ENCODE measurements at regions not wholly inside any gene's neighbourhood (a gene's known extent, or its start where the extent isn't known, plus 50 kb on each side); places are given as distances from the start of the nearest gene placed in this dataset.
A peak's percentile ranks its signal among the peaks of the same experiment; 100 is the strongest.

DNA sequence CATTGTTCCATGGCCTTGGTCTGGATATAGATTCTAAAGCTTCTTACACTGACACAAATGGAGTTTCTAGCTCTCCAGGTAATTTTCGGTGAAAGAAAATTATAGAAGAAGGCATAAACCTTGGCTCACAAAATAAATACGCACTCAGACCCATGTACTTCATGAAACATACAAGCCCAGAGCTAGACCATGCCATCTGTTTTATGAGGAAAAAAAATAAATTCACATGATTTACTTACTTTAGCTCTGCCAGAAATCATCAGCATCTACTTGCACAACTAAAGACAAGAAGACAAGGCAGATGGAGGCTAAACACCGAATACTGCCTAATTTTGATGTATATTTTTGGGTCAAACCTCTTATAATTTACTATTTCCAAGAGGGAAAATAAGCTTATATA is 197.4 kb upstream of the KLF14 start:
- no peak for DNase-seq

DNA sequence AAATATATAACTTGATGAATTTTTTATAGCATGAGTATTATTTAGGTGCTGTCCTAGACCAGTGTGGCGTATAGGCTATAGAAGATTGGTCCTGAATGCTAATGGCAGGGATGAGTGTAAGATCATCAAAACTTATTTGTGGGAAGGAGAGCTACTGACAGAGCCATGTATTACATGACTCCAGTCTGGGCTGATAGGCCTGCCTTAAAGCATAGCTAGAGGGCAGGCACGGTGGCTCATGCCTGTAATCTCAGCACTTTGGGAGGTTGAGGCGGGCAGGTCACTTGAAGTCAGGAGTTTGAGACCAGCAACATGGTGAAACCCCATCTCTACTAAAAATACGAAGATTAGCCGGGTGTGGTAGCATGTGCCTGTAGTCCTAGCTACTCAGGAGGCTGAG is 198.1 kb upstream of the KLF14 start:
- no peak for DNase-seq

DNA sequence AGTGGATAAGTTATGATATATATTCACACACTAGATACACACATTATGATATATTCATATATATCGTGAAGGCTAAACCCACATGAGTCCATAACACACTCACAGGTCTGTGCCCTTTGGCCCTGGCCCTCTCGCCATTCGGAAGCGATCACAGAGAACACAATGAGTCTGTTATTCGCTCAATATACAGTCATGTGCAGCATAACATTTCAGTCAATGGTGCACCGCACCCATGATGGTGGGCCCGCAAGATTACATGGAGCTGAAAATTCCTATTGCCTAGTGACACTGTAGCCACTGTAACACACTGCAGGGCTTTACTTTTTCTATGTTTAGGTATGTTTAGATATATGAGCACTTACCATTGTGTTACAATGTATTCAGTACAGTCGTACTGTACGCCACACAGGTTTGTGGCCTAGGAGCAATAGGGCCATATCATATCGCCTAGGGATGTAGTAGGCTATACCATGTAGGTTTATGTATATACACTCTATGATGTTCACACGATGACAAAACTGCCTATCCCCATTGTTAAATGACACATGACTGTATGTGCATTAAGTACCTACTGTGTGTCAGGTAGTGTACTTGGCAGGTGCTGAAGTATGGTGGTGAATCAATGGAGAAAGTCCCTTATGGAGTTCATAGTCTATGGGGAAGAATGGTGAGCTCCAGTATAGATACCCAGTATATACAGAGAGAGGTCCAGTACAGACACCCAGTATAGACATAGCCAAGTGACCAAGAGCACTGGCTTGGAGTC is 198.8 kb upstream of the KLF14 start:
- no peak for DNase-seq

DNA sequence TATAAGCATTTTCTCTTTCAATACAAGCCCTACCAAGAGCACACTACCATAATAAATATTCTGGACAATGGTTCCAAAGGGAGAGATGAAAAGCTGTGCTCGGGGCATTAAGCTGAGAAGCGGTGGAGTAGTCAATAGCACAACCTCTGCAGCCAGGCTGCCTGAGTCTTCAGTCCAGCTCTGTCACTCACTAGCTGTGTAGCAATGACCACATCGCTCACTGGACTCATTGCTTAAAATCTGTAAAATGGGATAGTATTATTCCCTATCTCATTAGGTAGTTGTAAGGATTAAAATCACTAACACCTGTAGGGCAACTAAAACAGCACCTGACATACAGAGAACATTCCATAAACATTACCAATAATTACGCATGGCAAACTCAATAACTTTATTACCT is 199.9 kb upstream of the KLF14 start:
- DNase-seq: no peak

DNA sequence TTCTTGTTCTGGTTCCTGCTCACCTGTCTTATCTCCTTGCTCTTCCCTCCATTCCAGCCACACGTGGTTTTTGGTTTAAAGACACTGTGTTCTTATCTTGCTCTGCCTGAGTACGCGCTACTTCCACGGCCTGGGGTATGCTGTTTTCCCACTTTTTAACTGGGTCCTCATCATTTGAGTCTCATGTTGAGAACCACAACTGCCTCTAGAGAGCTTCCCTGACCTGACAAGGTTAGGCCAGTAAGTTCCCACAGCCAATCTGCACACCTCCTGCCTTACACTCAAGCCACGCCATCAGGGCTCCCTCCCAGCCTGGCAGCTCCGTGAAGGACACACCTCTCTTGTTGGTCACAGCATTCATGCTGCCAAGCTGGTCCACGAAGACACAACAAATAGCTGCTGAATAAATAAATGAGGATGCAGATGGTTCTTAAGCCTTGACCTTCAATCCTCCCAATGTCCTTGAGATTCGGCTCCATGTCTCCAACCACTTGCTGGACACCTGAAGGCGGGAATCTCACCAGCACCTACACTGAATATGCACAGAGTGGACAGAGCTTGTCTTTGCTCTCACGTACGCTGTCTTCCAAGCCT is 201.7 kb upstream of the KLF14 start:
- no peak for DNase-seq

DNA sequence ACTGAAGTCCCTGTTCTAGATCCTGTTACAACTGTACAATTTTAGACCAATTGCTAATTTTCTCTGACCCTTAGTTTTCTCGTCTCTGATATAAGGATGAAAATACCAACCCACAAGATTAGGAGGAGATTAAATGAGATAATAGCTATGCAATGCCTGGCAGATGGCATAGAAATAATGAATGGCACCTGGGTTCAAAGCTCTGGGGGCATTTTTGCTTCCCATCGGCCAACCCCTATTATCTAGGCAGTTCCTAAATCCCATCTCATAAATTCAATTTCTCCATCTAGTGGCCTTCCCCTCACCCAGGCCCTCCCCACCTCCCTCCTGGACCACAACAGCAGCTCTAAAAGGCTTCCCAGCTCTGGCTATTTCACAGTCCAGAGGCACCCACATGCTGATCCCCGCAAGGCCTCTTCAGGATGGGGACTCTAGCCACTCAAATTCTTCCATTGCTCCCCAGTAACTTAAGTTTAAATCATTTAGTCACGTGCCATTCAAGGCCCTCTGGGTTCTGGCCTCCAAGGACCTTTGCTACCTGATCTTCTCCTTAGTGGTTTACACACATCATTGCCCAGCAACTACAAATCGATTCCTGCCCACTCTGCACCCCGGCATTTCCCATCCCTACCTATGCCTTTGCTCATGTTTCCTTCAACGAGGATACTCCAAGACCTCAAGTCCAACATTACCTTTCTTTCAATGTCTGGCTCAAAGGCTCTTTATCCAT is 202.4 kb upstream of the KLF14 start:
- no peak for DNase-seq

DNA sequence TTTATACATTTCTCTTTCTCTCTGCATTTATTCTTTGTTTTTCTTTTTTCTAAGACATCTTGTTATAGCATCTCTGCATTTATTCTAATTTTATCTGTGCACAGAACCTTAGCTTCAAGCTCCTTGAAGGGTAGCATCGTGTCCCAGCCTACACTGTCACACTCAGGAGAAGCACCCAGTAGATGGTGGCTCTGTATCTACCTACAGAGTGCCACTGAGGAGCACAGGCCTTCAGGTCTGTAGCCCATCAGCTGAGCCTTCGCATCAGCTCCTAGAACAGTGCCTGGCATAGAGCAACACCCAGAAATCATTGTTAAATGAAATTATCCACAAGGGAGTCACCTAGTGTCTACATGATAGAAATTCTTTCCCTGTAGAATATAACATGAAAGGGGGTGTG is 203.0 kb upstream of the KLF14 start:
- DNase-seq: no peak

DNA sequence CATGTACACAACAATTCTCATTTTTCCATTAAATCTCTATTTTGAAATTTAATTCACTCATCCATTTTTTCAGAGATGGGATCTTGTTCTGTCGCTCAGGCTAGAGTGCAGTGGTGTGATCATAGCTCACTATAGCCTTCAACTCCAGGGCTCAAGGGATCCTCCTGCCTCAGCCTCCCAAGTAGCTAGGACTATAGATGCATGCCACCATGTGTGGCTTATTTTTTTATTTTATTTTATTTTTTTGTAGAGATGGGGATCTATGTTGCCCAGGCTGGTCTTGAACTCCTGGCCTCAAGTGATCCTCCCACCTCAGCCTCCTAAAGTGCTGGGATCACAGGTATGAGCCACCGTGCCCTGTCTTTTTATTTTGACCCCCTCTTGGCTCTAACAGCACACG is 203.8 kb upstream of the KLF14 start:
- DNase-seq: no peak

DNA sequence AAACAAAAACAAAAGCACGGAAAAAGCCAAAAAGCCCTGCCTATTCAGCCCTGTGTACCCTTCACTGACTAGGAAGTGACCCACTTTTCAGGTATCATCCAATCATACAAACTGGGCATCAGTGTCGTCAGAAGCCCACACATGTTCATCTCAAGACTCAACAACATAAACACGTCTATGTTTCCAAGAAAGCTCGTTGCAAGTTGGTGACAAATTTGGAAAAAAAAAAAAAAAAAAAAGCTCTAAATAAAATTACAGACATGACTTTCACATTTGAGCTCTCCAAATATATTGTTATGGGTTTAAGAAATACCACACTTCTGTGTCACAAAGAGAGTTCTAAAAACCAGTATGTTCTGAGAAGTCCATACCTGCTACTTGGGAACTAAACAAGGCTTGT is 204.7 kb upstream of the KLF14 start:
- DNase-seq: no peak

DNA sequence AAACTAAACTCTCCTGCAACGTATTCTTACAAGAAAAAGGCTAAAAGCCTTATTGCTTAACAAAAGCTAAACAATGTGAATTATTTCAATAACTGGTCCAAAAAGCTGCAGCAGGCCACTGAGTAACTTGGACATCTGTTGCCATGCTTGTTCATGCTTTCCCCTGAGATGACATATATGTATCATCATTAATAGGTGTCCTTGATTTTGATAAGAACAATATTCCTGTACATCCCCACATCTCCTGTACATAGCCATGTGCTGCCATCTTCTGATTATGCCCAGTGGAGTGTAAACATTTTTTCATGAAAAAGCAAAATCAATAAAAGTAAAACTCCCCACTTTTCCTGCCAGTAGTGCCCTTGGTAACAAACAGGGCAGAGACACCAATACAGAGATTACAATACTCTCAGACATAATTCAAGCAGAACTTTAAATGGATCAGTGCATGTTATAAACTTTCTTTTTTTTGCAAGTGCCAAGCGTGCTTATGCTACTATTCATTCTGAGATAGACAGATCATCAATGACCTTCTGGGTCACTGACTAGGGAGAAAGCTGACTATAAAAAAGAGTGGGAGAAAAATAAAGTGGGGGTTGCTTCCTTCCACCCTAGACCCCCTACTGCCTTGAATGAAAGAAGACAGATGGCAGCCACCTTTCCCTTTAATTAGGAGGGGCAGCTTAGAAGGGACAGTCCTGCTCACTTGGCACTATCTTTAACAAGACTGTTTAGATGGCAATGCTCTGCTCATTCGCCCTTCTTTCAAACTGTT is 205.5 kb upstream of the KLF14 start:
- DNase-seq: no peak

DNA sequence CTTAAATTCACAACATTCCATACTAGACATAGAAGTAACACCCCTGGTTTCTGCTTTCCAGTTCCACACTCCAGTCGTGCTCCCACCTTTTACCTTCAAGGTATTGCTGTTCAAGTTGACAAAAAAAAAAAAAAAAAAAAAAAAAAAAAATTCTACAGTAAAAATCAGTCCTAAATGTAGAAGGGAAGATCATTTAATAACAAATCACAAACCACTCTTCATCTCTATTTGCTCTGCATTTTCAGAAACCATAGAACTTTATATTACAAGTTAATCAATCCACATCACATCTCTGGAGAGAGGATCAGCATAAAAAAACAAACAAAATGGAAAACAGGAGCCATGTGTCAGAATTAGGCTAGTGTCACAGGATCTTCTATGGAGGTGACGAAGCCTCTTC is 206.3 kb upstream of the KLF14 start:
- no peak for DNase-seq

DNA sequence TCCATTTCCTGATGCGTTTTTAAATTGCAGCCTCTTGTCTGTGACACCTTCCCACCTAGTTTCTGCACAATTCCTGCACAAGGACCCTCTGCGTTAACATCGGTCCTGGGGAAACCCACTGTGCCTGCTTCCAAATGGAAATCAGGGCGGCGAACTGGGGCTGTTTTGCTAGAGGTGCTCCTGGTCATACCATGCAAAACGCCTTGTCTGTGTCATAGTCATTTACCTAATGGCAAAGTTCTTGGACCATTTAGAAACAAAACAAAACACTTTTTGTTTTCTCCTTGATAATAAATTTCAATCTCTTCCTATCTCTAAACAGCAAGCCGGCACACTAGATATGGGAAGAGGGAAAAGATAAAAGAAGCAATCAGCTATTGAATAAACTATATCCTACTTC is 206.9 kb upstream of the KLF14 start:
- DNase-seq: no peak

DNA sequence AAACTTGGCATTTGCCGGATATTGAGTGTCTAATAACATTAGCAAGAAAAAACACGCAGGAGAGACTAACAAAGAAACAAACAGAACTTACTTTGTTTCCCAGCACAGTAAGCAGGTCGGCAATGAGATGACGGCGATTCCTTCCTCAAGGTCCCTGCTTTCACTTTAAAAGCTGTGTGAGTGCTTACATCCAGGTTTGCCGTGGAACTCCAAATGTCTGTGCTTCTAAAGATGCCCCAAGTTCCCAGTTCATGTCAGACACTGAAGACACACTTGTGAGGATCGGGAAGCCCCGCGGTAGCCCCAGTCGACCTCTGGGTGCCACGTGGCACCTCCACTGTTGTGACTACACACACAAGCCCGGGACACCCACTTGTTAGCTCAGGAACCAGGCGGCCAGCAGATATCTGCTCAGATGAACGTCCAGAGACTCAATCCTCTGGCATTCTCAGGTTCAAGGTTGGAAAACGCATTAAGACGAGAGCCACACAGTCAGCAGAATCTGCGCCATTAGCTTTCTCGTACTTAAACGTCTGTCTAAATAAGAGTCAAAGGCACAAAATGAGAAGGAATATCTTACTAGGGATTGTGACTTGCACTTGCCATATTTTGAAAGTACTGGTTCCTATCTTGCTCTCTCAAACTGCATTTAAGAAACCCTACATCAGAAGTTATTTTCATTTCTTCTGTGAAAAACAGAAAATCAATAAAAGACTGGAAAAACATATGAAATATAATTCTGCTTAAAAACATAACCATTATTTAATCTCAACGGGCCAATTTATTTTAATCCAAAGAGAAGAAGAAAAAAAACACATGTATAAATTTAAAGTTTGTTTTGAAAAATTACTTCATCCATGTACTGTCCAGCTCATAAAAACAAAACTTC is 207.6 kb upstream of the KLF14 start:
- no peak for DNase-seq

DNA sequence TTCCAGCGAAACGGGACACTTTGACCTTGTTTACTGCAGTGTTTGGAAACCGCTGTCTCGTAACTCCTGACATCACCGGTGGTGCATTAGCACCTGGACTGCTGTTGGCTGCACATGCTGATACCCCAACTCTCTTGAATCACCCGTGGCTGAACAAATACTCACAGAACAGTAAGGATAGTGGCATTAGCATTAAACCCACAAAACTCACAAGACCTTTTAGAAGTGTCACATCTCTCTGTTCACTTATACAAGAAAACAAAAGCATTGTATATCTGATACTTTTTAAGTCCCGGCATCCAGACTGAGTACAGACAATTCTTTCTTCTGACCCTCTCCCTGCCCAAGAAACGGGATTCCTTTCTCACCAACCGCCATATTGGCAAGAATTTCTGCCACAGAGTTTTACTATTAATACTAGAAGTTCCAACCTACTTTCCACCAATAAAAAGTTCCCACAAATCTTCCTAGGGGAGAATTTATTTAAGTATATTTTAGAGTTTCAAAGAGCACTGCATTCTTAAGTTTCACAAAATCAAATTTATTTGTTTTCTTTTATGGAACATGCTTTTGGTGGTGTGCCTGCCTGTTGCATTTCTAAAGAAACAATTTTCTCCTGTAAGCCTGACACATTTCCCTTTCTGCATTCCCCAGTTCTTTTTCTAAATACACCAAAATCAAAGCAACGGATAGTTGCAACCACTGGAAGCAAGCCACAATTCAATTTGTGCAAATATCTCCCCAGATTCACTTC is 208.4 kb upstream of the KLF14 start:
- DNase-seq: no peak

DNA sequence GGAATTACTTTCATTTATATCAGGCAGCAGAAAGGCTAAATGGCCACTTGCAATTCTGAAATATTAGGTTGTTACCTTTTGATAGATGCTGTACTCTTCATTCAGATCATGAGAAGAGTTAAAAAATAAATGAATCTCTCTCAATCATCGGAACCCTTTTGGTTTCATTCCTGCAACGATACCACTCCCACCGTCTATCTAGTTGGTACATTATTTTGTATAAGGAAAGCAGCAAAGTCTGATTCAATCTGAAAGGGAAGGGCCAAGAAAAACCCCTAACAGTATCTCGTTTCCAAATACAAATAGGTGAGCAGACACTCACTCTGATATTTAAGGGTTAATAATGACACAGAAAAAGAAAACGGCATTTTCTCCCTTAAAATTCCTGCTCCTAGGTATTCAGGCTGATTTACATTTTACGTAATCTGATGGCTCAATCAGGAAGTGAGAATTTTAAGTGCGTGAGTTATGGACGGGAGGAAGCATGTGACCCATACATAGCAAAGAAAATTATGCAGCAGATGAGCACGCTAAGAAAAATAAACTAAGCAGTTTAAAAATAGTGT is 209.4 kb upstream of the KLF14 start:
- DNase-seq: peak; percentile 78

DNA sequence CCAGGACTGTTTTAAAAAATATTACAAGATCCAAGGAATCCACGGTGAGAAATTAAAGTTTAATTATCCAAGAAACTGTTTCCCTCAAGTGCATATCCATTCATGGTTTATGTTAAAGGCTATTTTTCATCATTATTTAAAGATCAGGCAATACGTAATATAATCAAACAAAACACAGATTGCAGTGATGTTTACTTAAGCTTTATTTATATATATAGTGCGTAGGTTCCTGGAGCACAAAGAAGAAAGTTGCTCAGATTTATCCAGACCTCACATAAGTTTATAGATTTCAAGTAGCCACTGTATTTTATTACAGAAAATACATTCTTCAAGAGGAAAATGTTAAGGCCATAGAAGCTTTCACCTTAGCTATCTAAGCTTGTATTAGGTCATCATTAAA is 210.0 kb upstream of the KLF14 start:
- DNase-seq: no peak

DNA sequence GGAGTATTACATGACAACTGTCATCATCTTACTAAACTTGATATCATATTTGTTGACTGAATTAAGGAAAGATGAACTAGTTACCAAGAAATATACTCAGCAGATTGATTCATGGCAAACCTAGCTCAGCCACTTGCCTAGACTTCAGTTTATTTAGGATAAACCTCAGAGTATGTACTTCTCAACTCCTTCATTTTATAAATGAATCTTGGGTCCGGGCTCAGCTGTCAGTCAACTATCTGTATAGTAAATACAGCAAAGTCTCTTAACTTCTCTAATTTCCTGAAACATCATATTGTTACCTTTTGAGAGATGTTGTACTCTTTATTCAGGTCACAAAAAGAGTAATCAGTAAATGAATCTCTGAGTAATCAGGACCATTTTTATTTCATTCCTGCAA is 211.0 kb upstream of the KLF14 start:
- DNase-seq: no peak

DNA sequence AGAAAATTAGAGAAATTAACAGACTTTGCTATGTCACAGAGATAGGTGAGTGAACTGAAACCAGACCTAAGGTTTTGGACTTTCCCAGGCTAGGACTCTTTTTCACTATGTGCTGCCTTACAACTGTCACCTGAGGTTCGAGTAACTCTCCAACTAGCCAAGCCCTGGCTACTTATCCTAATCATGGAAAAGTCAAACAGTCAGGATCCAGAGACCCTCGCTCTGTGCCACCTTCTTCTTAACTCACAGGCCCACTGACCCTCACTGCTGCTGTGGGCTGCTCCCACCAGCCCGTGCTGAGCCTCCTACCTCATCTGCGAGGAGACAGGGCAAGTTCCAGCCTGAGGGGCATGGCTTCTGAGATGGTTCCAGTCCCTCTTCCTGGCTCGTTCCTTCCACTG is 211.4 kb upstream of the KLF14 start:
- no peak for DNase-seq

DNA sequence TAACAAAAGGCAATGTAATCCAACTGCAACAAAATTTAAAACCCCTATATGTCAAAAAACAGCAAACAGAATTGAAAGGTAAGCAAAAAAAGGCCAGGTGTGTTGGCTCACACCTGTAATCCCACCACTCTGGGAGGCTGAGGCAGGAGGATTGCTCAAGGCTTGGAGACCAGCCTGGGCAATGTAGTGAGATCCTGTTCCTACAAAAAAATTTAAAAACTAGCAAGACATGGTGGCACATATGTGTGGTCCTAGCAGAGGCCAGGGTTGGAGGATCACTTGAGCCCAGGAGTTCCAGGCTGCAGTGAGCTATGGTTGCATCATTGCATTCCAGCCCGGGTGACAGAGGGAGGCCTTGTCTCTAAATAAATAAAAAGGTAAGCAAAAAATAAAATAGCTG is 212.1 kb upstream of the KLF14 start:
- no peak for DNase-seq

DNA sequence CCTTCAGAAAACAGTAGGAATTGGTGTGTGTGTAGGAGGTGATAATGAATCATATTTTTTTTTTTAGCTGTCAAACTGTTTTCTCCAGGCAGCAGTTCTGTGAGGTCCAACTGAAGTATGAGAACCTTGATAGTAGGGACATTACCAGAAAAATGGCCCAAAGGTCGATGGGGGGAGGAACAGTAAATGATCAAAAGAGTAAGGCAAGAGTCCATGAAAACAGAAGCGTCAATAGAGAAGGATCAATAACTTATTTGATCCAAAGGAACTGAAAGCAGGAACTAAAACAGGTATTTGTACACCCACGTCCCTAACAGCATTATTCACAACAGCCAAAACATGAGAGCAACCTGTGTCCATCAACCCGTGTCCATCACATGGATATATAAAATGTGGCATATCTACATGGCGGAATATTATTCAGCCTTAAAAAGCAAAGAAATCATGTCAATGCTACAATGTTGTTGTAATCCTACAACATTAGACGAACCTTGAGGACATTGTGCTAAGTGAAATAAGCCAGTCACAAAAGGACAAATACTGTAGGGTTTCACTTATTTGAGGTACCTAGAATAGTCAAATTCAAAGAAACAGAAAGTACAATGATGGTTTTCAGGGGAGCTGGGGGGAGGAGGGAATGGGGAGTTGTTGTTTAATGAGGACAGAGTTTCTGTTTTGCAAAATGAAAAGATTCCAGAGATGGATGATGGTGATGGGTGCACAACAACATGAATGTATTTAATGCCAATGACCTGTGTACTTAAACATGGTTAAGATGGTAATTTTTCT is 214.0 kb upstream of the KLF14 start:
- no peak for DNase-seq

All from fibroblast of skin of abdomen (primary cell).